Tibial nerve (tissue), 4 donors: ENCODE measurements at regions not wholly inside any gene's neighbourhood (a gene's known extent, or its start where the extent isn't known, plus 50 kb on each side); places are given as distances from the start of the nearest gene placed in this dataset.

Experiments
- DNase-seq, 2 donors: peaks; one replicate each; pipeline ENCODE4 v3.0.0-alpha.2; 2019; ENCODE audit warnings: low spot score in 2 of 2
- H3K27ac ChIP-seq, 4 donors: fragments of 200-600 bp; sonication (generic) in 3 of 4; one replicate each; pipeline ENCODE4 v1.5.1; 2017 to 2019; ENCODE audit warnings: mild to moderate bottlenecking in 1 of 4
- H3K27me3 ChIP-seq, 2 donors: fragments of 200-600 bp; sonication (generic) in 1 of 2; one replicate each; pipeline versions ENCODE4 v1.5.1 to v1.6.0; 2017 to 2019
- H3K36me3 ChIP-seq, 3 donors: fragments of 200-600 bp; sonication (generic); one replicate each; pipeline ENCODE4 v1.5.1; 2018 to 2019
- H3K4me1 ChIP-seq, 4 donors: fragments of 200-600 bp; sonication (generic) in 3 of 4; one replicate each; pipeline ENCODE4 v1.5.1; 2017 to 2019
- H3K4me3 ChIP-seq, 4 donors: fragments of 200-600 bp; sonication (generic) in 3 of 4; one replicate each; pipeline ENCODE4 v1.5.1; 2017 to 2019; ENCODE audit warnings: mild to moderate bottlenecking in 1 of 4, moderate library complexity in 1 of 4
- H3K9me3 ChIP-seq, 4 donors: fragments of 200-600 bp; sonication (generic) in 3 of 4; one replicate each; pipeline ENCODE4 v1.5.1; 2017 to 2019
- EP300 ChIP-seq, 2 donors: sonication (generic); formaldehyde crosslinking; IDR thresholded peaks; one replicate each; pipeline ENCODE4 v1.6.1; 2017; ENCODE audit warnings: antibody characterized with exemption in 2 of 2, mild to moderate bottlenecking in 1 of 2
- POLR2A ChIP-seq, 2 donors: fragments of 450-650 bp; IDR thresholded peaks; one replicate each; pipeline ENCODE4 v1.6.1; 2017; ENCODE audit warnings: antibody characterized with exemption in 2 of 2, mild to moderate bottlenecking in 2 of 2, moderate library complexity in 2 of 2
- WGBS, 2 donors: methylation state at CpG; one replicate each; pipeline ENCODE4 v1.1.5; 2018; 5-methylcytosine and 5-hydroxymethylcytosine counted together
- TF ChIP-seq, protein P1 (sequence below), 5 experiments: fragments of 200-600 bp in 3 of 5; fragments of 450-650 bp in 2 of 5; sonication (generic) in 3 of 5; IDR thresholded peaks; one replicate each; pipeline ENCODE4 v1.5.1; 2016 to 2019; ENCODE audit warnings: antibody characterized with exemption in 5 of 5, mild to moderate bottlenecking in 3 of 5, moderate library complexity in 2 of 5

- 33 to 58% methylated on average over 1 of the region's 1 CpG for WGBS, 2 donors
- H3K27me3 ChIP-seq: no peaks in the 10 kb centered on the region
- no peaks in the 10 kb centered on the region for H3K36me3 ChIP-seq
- no peak overlapping the region for H3K4me3 ChIP-seq
- no peaks in the 10 kb centered on the region for H3K9me3 ChIP-seq
- no peak for TF ChIP-seq EP300 (IDR thresholded peaks at IDR 0.05)
- no peak for TF ChIP-seq POLR2A (IDR thresholded peaks at IDR 0.05)
- TF ChIP-seq, protein P1, sequence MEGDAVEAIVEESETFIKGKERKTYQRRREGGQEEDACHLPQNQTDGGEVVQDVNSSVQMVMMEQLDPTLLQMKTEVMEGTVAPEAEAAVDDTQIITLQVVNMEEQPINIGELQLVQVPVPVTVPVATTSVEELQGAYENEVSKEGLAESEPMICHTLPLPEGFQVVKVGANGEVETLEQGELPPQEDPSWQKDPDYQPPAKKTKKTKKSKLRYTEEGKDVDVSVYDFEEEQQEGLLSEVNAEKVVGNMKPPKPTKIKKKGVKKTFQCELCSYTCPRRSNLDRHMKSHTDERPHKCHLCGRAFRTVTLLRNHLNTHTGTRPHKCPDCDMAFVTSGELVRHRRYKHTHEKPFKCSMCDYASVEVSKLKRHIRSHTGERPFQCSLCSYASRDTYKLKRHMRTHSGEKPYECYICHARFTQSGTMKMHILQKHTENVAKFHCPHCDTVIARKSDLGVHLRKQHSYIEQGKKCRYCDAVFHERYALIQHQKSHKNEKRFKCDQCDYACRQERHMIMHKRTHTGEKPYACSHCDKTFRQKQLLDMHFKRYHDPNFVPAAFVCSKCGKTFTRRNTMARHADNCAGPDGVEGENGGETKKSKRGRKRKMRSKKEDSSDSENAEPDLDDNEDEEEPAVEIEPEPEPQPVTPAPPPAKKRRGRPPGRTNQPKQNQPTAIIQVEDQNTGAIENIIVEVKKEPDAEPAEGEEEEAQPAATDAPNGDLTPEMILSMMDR (IDR thresholded peaks at IDR 0.05): no peak
- H3K27ac ChIP-seq: no peak overlapping the region
- H3K4me1 ChIP-seq: no peaks in the 10 kb centered on the region
- DNase-seq: no peak
These were observed 312.1 kb downstream of the PPP1R2C start for GRCh38 chrX:42465821-42466220.

GRCh38 chrX:42463706-42464490, 314.1 kb downstream of the PPP1R2C start:
- Histone ChIP-seq H3K9me3 (no peaks in the 10 kb centered on the region), H3K36me3 (no peaks in the 10 kb centered on the region), H3K27ac (no peak overlapping the region), H3K27me3 (no peaks in the 10 kb centered on the region), H3K4me3 (no peak overlapping the region), H3K4me1 (no peaks in the 10 kb centered on the region)
- no peak for TF ChIP-seq EP300 (IDR thresholded peaks at IDR 0.05)
- no peak for TF ChIP-seq POLR2A (IDR thresholded peaks at IDR 0.05)
- TF ChIP-seq, protein P1 (IDR thresholded peaks at IDR 0.05): no peak
- WGBS, 2 donors: 90 to 98% methylated on average over 4 of the region's 4 CpGs
- no peak for DNase-seq

DNA sequence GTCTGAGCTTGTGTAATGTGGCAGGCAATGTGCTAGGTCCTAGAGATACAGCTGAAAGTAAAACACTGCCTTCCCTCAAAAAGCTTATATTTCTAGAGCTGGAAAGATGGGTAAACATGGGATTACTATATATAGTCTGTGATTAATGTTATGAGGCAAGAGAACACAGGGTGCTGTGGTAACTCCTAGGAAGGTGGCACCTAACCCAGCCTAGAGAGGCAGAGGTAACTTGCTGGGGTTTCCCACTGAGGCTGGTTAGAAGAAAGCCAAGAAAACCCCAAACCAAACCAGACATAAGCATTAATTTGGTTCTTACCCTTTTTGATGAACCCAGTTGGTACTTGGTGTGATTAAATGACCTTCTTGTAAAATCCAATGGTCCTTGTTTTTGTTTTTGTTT, 315.0 kb downstream of the PPP1R2C start:
- no peak for DNase-seq
- TF ChIP-seq, protein P1 (IDR thresholded peaks at IDR 0.05): no peak
- TF ChIP-seq POLR2A (IDR thresholded peaks at IDR 0.05) (no peak), EP300 (IDR thresholded peaks at IDR 0.05) (no peak)

GRCh38 chrX:42460706-42461105, 317.3 kb downstream of the PPP1R2C start:
- Histone ChIP-seq H3K27ac (no peak overlapping the region), H3K4me3 (no peak overlapping the region), H3K27me3 (no peaks in the 10 kb centered on the region), H3K36me3 (no peaks in the 10 kb centered on the region), H3K9me3 (no peaks in the 10 kb centered on the region), H3K4me1 (no peaks in the 10 kb centered on the region)
- DNase-seq: no peak
- TF ChIP-seq EP300 (IDR thresholded peaks at IDR 0.05) (no peak), POLR2A (IDR thresholded peaks at IDR 0.05) (no peak)
- TF ChIP-seq, protein P1 (IDR thresholded peaks at IDR 0.05): no peak
- WGBS, 2 donors: 69 to 84% methylated on average over 4 of the region's 4 CpGs

More for the DNA sequence above, 315.0 kb downstream of the PPP1R2C start:
- Histone ChIP-seq H3K4me1 (no peaks in the 10 kb centered on the region), H3K27me3 (no peaks in the 10 kb centered on the region), H3K27ac (no peak overlapping the region), H3K4me3 (no peak overlapping the region), H3K36me3 (no peaks in the 10 kb centered on the region), H3K9me3 (no peaks in the 10 kb centered on the region)

- Histone ChIP-seq H3K4me1 (no peaks in the 10 kb centered on the region), H3K27me3 (no peaks in the 10 kb centered on the region), H3K9me3 (no peaks in the 10 kb centered on the region), H3K27ac (no peak overlapping the region), H3K36me3 (no peaks in the 10 kb centered on the region), H3K4me3 (no peak overlapping the region)
- DNase-seq: no peak
- TF ChIP-seq EP300 (IDR thresholded peaks at IDR 0.05) (no peak), POLR2A (IDR thresholded peaks at IDR 0.05) (no peak)
- TF ChIP-seq, protein P1 (IDR thresholded peaks at IDR 0.05): no peak
These were observed 318.2 kb downstream of the PPP1R2C start for GRCh38 chrX:42459735-42460134.
